ENCODE measurements at regions not wholly inside any gene's neighbourhood (a gene's known extent, or its start where the extent isn't known, plus 50 kb on each side); places are given as distances from the start of the nearest gene placed in this dataset.
"Not testable (repeated sequence)": the region's sequence is repeated elsewhere in the genome, so short reads cannot be mapped to it uniquely, and the experiment has no call there.

DNA sequence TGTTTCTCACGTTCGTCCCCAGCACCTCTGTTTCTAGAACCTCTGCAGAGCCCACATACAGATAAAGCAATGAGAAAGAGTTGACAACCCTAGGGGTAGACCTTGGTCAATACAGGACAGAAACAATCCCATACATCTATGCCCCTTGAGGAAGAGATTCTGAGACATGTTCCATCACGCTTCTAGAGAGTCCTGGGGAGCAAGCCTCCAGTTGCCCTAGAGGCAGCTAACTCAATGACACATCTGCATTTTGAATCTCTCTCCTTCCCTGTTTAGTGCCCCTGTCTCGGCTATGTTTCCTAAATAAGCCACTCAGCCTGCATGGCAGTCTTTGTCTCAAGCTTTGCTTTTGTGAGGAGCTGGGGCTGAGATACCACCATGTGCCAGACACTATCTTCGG lies 435.3 kb downstream of the CD83 start:
- H3K27me3 ChIP-seq (ENCODE audit: control insufficient read depth, insufficient read depth, low read length) = no peaks in the 10 kb centered on the region
- H3K9me3 ChIP-seq (ENCODE audit: control insufficient read depth, low read depth, low read length) = no peaks in the 10 kb centered on the region
- peaks cover 4% of the 10 kb centered on the region for H3K4me1 ChIP-seq (ENCODE audit: control insufficient read depth, low read depth, low read length)
- no peak overlapping the region for H3K9ac ChIP-seq (ENCODE audit: low read length)
- no peak overlapping the region for H3K4me3 ChIP-seq (ENCODE audit: low read length)
- H3K36me3 ChIP-seq (ENCODE audit: control insufficient read depth, low read depth, low read length) = no peaks in the 10 kb centered on the region
- H3K27ac ChIP-seq (ENCODE audit: low read length) = no peak overlapping the region

DNA sequence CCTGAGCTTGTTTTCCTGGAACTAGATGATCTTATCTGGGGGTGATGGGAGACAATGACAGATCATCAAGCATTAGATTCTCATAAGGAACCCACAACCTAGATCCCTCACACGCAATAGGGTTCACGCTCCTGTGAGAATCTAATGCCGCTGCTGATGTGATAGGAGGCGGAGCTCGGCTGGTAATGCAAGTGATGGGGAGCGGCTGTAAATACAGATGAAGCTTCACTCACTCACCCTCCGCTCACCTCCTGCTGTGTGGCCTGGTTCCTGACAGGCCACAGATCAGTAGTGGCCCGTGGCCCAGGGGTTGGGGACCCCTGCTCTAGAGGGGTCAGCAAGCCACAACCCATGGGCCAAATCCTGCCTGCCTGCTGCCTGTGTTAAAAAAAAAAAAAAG lies 435.9 kb downstream of the CD83 start:
- peaks cover 8% of the 10 kb centered on the region for H3K4me1 ChIP-seq (ENCODE audit: control insufficient read depth, low read depth, low read length)
- H3K27ac ChIP-seq (ENCODE audit: low read length) = no peak overlapping the region
- H3K9me3 ChIP-seq (ENCODE audit: control insufficient read depth, low read depth, low read length) = no peaks in the 10 kb centered on the region
- H3K4me3 ChIP-seq (ENCODE audit: low read length) = no peak overlapping the region
- no peak overlapping the region for H3K9ac ChIP-seq (ENCODE audit: low read length)
- no peaks in the 10 kb centered on the region for H3K27me3 ChIP-seq (ENCODE audit: control insufficient read depth, insufficient read depth, low read length)
- H3K36me3 ChIP-seq (ENCODE audit: control insufficient read depth, low read depth, low read length) = no peaks in the 10 kb centered on the region

DNA sequence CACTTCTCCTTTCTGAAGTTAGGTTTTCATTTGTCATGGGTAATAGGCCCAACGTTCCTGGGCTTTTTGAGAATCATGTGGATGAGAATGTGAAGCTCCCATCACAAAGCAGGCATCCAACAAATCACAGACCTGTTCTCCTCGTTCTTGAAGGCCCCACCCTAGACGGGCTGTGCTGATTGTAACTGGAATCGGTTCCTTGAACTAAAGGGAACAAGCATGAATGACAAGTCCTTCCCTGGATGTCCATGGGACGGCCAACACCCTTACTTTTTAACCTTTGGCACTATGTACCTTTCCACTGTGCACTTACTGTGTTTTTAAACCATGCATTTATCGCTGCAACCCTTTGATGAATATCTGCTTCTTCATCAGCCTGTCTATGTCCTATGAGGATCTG lies 438.2 kb downstream of the CD83 start:
- Histone ChIP-seq H3K4me3 (ENCODE audit: low read length) (no peak overlapping the region), H3K27me3 (ENCODE audit: control insufficient read depth, insufficient read depth, low read length) (no peaks in the 10 kb centered on the region), H3K4me1 (ENCODE audit: control insufficient read depth, low read depth, low read length) (peaks cover 11% of the 10 kb centered on the region), H3K9ac (ENCODE audit: low read length) (no peak overlapping the region), H3K9me3 (ENCODE audit: control insufficient read depth, low read depth, low read length) (no peaks in the 10 kb centered on the region), H3K36me3 (ENCODE audit: control insufficient read depth, low read depth, low read length) (no peaks in the 10 kb centered on the region), H3K27ac (ENCODE audit: low read length) (no peak overlapping the region)

DNA sequence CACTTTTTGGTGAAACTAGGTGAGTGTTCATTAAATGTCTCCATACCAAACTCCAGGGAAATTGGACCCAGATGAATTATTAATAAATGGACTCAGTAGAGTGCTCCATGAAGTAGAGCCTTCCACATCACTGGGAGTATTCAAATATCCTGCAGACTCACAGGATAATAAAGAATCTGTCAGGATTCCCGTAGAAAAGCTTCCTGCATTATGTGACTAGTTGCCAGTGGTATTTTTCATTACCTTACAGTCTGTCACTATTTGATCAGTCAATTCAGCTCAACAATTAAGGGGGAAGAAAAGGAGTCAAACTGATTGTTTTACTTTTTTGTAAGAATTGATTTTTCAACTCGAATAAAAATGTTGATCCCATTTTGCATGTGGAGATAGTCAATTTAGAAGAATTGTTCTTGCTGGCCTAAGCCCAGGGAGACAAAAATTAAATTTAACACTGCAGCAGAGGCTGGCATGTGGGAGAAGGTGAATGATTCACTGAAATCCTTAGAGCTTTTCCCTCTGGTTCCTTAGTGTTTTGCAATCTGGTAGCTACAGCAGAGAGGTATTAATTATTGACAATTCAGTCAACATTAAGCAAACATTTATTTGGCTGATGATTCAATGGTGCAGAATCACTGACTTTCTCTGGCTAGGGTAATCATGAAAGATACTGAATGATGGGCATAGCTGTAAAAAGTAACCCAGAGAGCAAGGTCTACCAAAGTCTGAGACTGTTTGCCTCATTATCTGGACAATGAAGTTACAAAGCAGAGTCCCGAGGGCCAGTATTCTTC lies 442.4 kb downstream of the CD83 start:
- Histone ChIP-seq H3K4me3 (ENCODE audit: low read length) (no peak overlapping the region), H3K27me3 (ENCODE audit: control insufficient read depth, insufficient read depth, low read length) (no peaks in the 10 kb centered on the region), H3K27ac (ENCODE audit: low read length) (no peak overlapping the region), H3K4me1 (ENCODE audit: control insufficient read depth, low read depth, low read length) (peaks cover 13% of the 10 kb centered on the region), H3K9ac (ENCODE audit: low read length) (no peak overlapping the region), H3K9me3 (ENCODE audit: control insufficient read depth, low read depth, low read length) (peaks cover 4% of the 10 kb centered on the region), H3K36me3 (ENCODE audit: control insufficient read depth, low read depth, low read length) (no peaks in the 10 kb centered on the region)

DNA sequence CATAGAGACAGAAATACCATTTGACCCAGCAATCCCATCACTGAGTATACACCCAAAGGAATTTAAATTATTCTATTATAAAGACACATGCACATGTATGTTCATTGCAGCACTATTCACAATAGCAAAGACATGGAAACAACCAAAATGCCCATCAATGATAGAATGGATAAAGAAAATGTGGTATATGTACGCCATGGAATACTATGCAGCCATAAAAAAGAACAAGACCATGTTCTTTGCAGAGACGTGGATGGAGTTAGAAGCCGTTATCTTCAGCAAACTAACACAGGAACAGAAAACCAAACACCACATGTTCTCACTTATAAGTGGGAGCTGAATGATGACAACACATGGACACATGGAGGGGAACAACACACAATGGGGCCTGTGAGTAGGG lies 444.0 kb downstream of the CD83 start:
- H3K4me3 ChIP-seq (ENCODE audit: low read length); H3K9me3 ChIP-seq (ENCODE audit: control insufficient read depth, low read depth, low read length); H3K9ac ChIP-seq (ENCODE audit: low read length); H3K36me3 ChIP-seq (ENCODE audit: control insufficient read depth, low read depth, low read length); H3K27me3 ChIP-seq (ENCODE audit: control insufficient read depth, insufficient read depth, low read length); H3K27ac ChIP-seq (ENCODE audit: low read length): not testable (repeated sequence)
- peaks cover 13% of the 10 kb centered on the region for H3K4me1 ChIP-seq (ENCODE audit: control insufficient read depth, low read depth, low read length)

DNA sequence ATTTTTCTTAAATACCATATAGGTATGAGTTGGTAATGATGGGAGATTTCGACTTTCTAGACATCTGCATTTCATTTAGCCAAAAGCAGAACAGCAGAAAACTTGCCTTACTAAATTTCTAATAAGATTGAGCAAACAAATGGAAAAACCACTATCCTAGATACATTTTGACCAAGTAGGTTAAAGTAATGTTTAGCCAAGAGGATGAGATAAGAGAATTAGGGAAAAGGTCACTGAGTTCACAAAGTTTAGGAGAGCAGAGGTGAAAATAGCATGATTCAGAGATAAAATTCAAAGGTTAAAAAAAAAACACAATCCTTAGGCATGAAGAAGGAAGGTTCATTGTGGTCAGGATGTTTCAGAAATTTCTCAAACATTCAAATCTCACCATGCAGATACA lies 450.3 kb downstream of the CD83 start:
- no peak overlapping the region for H3K9ac ChIP-seq (ENCODE audit: low read length)
- H3K9me3 ChIP-seq (ENCODE audit: control insufficient read depth, low read depth, low read length) = no peaks in the 10 kb centered on the region
- peaks cover 4% of the 10 kb centered on the region for H3K4me1 ChIP-seq (ENCODE audit: control insufficient read depth, low read depth, low read length)
- H3K36me3 ChIP-seq (ENCODE audit: control insufficient read depth, low read depth, low read length) = no peaks in the 10 kb centered on the region
- no peak overlapping the region for H3K27ac ChIP-seq (ENCODE audit: low read length)
- no peaks in the 10 kb centered on the region for H3K27me3 ChIP-seq (ENCODE audit: control insufficient read depth, insufficient read depth, low read length)
- no peak overlapping the region for H3K4me3 ChIP-seq (ENCODE audit: low read length)

DNA sequence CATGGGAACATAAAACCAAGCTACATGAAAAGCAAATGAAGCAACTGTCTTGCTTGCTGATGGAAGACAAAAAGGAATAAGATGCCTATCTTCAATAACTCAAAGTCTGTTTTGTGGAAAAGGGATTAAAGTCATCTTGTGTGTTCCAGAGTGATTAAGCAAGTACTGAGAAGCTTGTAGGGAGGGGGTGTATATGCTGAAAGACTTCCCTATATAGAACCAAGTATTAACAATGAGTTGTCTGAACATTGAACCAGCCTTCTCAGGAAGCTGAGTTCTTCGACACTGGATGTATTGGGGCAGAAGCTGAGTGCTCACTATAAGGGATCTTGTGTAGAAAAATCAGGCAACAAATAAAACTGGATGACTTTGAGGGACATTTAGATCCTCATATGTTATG lies 451.8 kb downstream of the CD83 start:
- Histone ChIP-seq H3K27ac (ENCODE audit: low read length) (no peak overlapping the region), H3K4me1 (ENCODE audit: control insufficient read depth, low read depth, low read length) (peaks cover 4% of the 10 kb centered on the region), H3K4me3 (ENCODE audit: low read length) (no peak overlapping the region), H3K9ac (ENCODE audit: low read length) (no peak overlapping the region), H3K9me3 (ENCODE audit: control insufficient read depth, low read depth, low read length) (no peaks in the 10 kb centered on the region), H3K36me3 (ENCODE audit: control insufficient read depth, low read depth, low read length) (no peaks in the 10 kb centered on the region), H3K27me3 (ENCODE audit: control insufficient read depth, insufficient read depth, low read length) (no peaks in the 10 kb centered on the region)

DNA sequence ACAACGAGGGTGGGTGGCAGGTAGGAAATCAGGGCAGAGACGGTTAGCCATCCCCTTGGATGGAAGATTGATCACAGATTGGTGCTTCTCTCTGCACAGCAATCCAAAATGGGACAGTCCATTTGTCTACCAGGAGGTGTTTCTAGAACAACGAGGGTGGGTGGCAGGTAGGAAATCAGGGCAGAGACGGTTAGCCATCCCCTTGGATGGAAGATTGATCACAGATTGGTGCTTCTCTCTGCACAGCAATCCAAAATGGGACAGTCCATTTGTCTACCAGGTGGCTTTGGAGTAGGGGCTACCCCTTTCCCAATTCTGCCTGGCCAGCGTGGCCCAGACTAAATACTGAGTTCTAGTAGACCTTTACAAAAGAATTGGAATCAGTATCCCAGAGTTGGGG lies 452.3 kb downstream of the CD83 start:
- not testable (repeated sequence) for H3K36me3 ChIP-seq (ENCODE audit: control insufficient read depth, low read depth, low read length); H3K27me3 ChIP-seq (ENCODE audit: control insufficient read depth, insufficient read depth, low read length); H3K4me3 ChIP-seq (ENCODE audit: low read length); H3K9ac ChIP-seq (ENCODE audit: low read length); H3K9me3 ChIP-seq (ENCODE audit: control insufficient read depth, low read depth, low read length); H3K27ac ChIP-seq (ENCODE audit: low read length); H3K4me1 ChIP-seq (ENCODE audit: control insufficient read depth, low read depth, low read length)

DNA sequence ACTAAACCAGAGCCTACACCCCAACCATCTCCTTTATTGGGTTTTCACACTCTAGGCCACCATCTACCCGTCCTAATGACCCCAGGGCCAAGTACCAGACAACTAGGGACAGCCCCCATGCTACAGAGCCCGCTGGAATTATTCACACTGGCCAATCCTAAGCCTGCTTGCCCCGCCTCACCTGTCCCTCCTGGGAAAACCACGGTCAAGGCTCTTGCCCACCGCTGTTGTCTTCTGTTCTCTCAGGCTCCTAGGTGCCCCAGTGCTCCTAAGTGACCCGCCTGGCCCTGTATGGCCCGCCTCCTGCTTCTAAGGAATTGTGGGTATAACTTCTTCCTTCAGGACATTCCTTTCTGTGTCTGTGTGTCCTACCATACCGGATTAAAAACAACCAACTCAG lies 453.4 kb downstream of the CD83 start:
- H3K36me3 ChIP-seq (ENCODE audit: control insufficient read depth, low read depth, low read length) = no peaks in the 10 kb centered on the region
- H3K4me3 ChIP-seq (ENCODE audit: low read length) = no peak overlapping the region
- H3K27ac ChIP-seq (ENCODE audit: low read length) = no peak overlapping the region
- H3K9ac ChIP-seq (ENCODE audit: low read length) = no peak overlapping the region
- H3K4me1 ChIP-seq (ENCODE audit: control insufficient read depth, low read depth, low read length) = peaks cover 4% of the 10 kb centered on the region
- H3K27me3 ChIP-seq (ENCODE audit: control insufficient read depth, insufficient read depth, low read length) = no peaks in the 10 kb centered on the region
- no peaks in the 10 kb centered on the region for H3K9me3 ChIP-seq (ENCODE audit: control insufficient read depth, low read depth, low read length)

DNA sequence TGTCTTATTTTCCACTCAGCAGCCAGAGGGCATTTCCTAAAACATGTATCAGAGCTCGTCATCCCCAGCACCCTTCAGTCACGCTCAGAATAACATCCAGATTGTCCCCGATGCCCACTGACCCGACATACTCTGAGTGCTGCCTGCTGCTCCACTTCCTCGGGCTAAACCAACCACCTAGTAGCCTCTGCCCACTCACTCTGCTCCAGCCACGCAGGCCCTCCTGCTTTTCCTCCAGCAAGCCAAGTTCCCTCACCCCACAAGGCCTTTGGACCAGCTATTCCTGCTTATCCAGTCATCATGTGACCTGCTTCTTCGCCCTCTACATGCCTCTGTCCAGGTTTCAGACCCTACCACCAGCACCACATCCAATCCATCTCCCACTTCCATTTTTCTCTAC lies 454.2 kb downstream of the CD83 start:
- Histone ChIP-seq H3K4me1 (ENCODE audit: control insufficient read depth, low read depth, low read length) (peaks cover 4% of the 10 kb centered on the region), H3K27ac (ENCODE audit: low read length) (no peak overlapping the region), H3K4me3 (ENCODE audit: low read length) (no peak overlapping the region), H3K9ac (ENCODE audit: low read length) (no peak overlapping the region), H3K9me3 (ENCODE audit: control insufficient read depth, low read depth, low read length) (no peaks in the 10 kb centered on the region), H3K36me3 (ENCODE audit: control insufficient read depth, low read depth, low read length) (no peaks in the 10 kb centered on the region), H3K27me3 (ENCODE audit: control insufficient read depth, insufficient read depth, low read length) (no peaks in the 10 kb centered on the region)

DNA sequence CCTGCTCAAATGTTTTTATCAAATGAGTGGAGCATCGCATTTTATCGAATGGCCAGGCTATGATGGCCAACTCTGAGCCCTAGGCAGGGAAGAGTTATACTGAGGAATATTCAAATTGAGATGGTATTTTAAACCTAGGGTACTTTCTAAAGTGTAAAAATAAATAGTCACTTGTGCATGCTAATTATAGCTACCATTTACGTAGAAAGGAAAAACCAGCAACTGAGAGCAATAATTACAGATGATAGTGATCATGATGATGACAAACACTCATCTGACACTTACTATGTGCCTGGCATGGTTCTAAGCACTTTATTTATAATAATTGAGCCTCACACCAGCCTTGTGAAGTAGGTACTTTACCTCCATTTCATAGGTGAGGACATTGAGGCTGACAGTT lies 455.7 kb downstream of the CD83 start:
- H3K9ac ChIP-seq (ENCODE audit: low read length) = no peak overlapping the region
- no peaks in the 10 kb centered on the region for H3K27me3 ChIP-seq (ENCODE audit: control insufficient read depth, insufficient read depth, low read length)
- no peaks in the 10 kb centered on the region for H3K9me3 ChIP-seq (ENCODE audit: control insufficient read depth, low read depth, low read length)
- H3K4me3 ChIP-seq (ENCODE audit: low read length) = no peak overlapping the region
- no peaks in the 10 kb centered on the region for H3K36me3 ChIP-seq (ENCODE audit: control insufficient read depth, low read depth, low read length)
- no peak overlapping the region for H3K27ac ChIP-seq (ENCODE audit: low read length)
- H3K4me1 ChIP-seq (ENCODE audit: control insufficient read depth, low read depth, low read length) = peaks cover 4% of the 10 kb centered on the region

DNA sequence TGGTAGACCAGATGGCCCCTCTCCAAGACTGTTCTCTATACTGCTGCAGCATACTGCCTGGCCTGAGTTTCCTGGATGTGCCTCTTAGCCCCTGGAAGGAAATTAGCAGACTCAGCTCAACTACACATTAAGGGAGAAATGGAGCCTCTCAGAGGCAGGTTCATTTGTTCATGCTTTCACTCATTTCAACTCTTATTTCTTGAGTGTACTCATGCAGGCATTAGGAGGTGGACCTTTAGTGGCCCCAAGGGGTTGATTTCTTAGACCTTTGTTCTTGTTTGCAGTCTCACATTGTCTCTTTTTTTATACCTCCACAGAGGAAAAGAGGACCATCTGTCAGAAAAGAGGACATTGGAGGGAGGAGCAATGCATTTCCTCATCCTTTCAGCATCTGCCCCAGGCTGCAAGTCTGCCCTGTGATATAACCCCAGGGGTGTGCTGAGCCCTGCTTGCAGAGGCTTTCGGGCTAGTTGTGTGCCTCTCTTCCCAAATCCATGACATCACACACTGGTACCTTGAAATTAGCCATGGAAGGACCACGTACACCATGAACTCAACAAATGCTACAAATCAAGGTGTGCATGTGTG lies 456.2 kb downstream of the CD83 start:
- no peaks in the 10 kb centered on the region for H3K9me3 ChIP-seq (ENCODE audit: control insufficient read depth, low read depth, low read length)
- H3K27me3 ChIP-seq (ENCODE audit: control insufficient read depth, insufficient read depth, low read length) = no peaks in the 10 kb centered on the region
- H3K9ac ChIP-seq (ENCODE audit: low read length) = no peak overlapping the region
- H3K4me3 ChIP-seq (ENCODE audit: low read length) = no peak overlapping the region
- no peak overlapping the region for H3K27ac ChIP-seq (ENCODE audit: low read length)
- H3K4me1 ChIP-seq (ENCODE audit: control insufficient read depth, low read depth, low read length) = peaks cover 2% of the 10 kb centered on the region
- H3K36me3 ChIP-seq (ENCODE audit: control insufficient read depth, low read depth, low read length) = no peaks in the 10 kb centered on the region

Data from iPS-18a (cell line).